Ishikawa (cell line): ENCODE measurements at regions not wholly inside any gene's neighbourhood (a gene's known extent, or its start where the extent isn't known, plus 50 kb on each side); places are given as distances from the start of the nearest gene placed in this dataset.

Experiments used
- CREB1 ChIP-seq: IDR thresholded peaks from 2 replicates; pipeline ENCODE4 v1.6.1; 2012; ENCODE audit warnings: low read depth
- EP300 ChIP-seq: IDR thresholded peaks from 2 replicates; pipeline ENCODE4 v1.6.1; 2012; ENCODE audit warnings: borderline replicate concordance
- FOXM1 ChIP-seq: IDR thresholded peaks from 2 replicates; pipeline ENCODE4 v1.6.1; 2012; ENCODE audit warnings: low read depth, borderline replicate concordance
- RAD21 ChIP-seq: IDR thresholded peaks from 2 replicates; pipeline ENCODE4 v1.6.1; 2012; ENCODE audit warnings: low read depth
- TAF1 ChIP-seq: IDR thresholded peaks from 2 replicates; pipeline ENCODE4 v1.6.1; 2012; ENCODE audit warnings: low read depth, mild to moderate bottlenecking
- TEAD4 ChIP-seq: IDR thresholded peaks from 2 replicates; pipeline ENCODE4 v1.6.1; 2012
- YY1 ChIP-seq: IDR thresholded peaks from 2 replicates; pipeline ENCODE4 v1.6.1; 2012; ENCODE audit warnings: low read depth
- ZBTB7A ChIP-seq: IDR thresholded peaks from 2 replicates; pipeline ENCODE4 v1.6.1; 2012; ENCODE audit warnings: low read depth
- TF ChIP-seq, protein P1 (sequence below): IDR thresholded peaks from 2 replicates; pipeline ENCODE4 v1.6.1; 2012; ENCODE audit warnings: low read depth, mild to moderate bottlenecking

- TF ChIP-seq ZBTB7A (no peak), EP300 (no peak), CREB1 (no peak), FOXM1 (no peak), RAD21 (no peak), TAF1 (no peak), YY1 (no peak), TEAD4 (no peak)
- TF ChIP-seq, protein P1, sequence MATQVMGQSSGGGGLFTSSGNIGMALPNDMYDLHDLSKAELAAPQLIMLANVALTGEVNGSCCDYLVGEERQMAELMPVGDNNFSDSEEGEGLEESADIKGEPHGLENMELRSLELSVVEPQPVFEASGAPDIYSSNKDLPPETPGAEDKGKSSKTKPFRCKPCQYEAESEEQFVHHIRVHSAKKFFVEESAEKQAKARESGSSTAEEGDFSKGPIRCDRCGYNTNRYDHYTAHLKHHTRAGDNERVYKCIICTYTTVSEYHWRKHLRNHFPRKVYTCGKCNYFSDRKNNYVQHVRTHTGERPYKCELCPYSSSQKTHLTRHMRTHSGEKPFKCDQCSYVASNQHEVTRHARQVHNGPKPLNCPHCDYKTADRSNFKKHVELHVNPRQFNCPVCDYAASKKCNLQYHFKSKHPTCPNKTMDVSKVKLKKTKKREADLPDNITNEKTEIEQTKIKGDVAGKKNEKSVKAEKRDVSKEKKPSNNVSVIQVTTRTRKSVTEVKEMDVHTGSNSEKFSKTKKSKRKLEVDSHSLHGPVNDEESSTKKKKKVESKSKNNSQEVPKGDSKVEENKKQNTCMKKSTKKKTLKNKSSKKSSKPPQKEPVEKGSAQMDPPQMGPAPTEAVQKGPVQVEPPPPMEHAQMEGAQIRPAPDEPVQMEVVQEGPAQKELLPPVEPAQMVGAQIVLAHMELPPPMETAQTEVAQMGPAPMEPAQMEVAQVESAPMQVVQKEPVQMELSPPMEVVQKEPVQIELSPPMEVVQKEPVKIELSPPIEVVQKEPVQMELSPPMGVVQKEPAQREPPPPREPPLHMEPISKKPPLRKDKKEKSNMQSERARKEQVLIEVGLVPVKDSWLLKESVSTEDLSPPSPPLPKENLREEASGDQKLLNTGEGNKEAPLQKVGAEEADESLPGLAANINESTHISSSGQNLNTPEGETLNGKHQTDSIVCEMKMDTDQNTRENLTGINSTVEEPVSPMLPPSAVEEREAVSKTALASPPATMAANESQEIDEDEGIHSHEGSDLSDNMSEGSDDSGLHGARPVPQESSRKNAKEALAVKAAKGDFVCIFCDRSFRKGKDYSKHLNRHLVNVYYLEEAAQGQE: no peak
Observed at GRCh38 chr1:95731466-95731865, 497.5 kb downstream of the RWDD3 start.
